A549 (cell line): ENCODE measurements at regions not wholly inside any gene's neighbourhood (a gene's known extent, or its start where the extent isn't known, plus 50 kb on each side); places are given as distances from the start of the nearest gene placed in this dataset.

Experiments
- ATAC-seq, 2 experiments: fragments of 200-7000 bp in 1 of 2; fragments of >200 bp in 1 of 2; cut with Nextera tagmentation in 1 of 2; cut with Tn5 transposase in 1 of 2; 3 replicates each; pipeline versions ENCODE4 v1.8.0 to v1.9.1; 2018 to 2020; ENCODE audit warnings: mild to moderate bottlenecking in 1 of 2, moderate library complexity in 1 of 2
- CTCF ChIA-PET: fragments of 300-600 bp; sonication (Branson Sonifier 250); formaldehyde crosslinking; extraction: SDS; loops from one replicate; lab custom pipeline; 2021; ENCODE audit warnings: antibody characterized with exemption, inconsistent platforms; lab: Yijun Ruan, JAX
- POLR2A ChIA-PET: fragments of 350-600 bp; formaldehyde crosslinking; extraction: SDS; loops from one replicate; lab custom pipeline; 2021; ENCODE audit warnings: antibody characterized with exemption, inconsistent platforms; lab: Yijun Ruan, JAX
- DNase-seq, 2 experiments: peaks; one replicate each; pipeline versions ENCODE4 v3.0.0 to v3.0.0-alpha.2; 2011 to 2016; ENCODE audit warnings: low read depth in 1 of 2, low spot score in 1 of 2
- FAIRE-seq: peaks from 2 replicates; lab custom pipeline; 2011; peaks lifted over from hg19 to GRCh38; lab: Jason Lieb, UNC
- H3K27ac ChIP-seq, 2 experiments: fragments of >200 bp; sonication (Bioruptor Twin); formaldehyde crosslinking; 3 replicates each; pipeline ENCODE4 v1.5.1; 2016 to 2017
- H3K4me1 ChIP-seq: fragments of >200 bp; sonication (Bioruptor Twin); formaldehyde crosslinking; 3 replicates; pipeline ENCODE4 v1.6.1; 2016
- H3K4me2 ChIP-seq: fragments of >200 bp; sonication (Bioruptor Twin); formaldehyde crosslinking; 3 replicates; pipeline ENCODE4 v1.6.1; 2016
- H3K4me3 ChIP-seq: fragments of >200 bp; sonication (Bioruptor Twin); formaldehyde crosslinking; 3 replicates; pipeline ENCODE4 v1.5.1; 2016
- H3K9me3 ChIP-seq: fragments of >200 bp; sonication (Bioruptor Twin); formaldehyde crosslinking; 3 replicates; pipeline ENCODE4 v1.6.1; 2016
- ATOH8 ChIP-seq: fragments of 250-450 bp; sonication (Bioruptor Pico); IDR thresholded peaks from 2 replicates; pipeline ENCODE4 v1.5.0; 2020; ENCODE audit warnings: low read depth, mild to moderate bottlenecking, moderate library complexity
- CHD2 ChIP-seq: fragments of 150-350 bp; IDR thresholded peaks from 2 replicates; pipeline ENCODE4 v1.6.1; 2014; ENCODE audit warnings: low read length; ENCODE audit not compliant: partially characterized antibody
- E2F6 ChIP-seq: IDR thresholded peaks from 2 replicates; pipeline ENCODE4 v1.6.1; 2012; ENCODE audit warnings: low read depth, borderline replicate concordance
- EP300 ChIP-seq, 2 experiments: fragments of >200 bp; sonication (Bioruptor Twin); formaldehyde crosslinking; IDR thresholded peaks; 2 replicates in 1 of 2; 3 replicates in 1 of 2; pipeline ENCODE4 v1.6.1; 2016 to 2017
- FOSB ChIP-seq: fragments of 250-450 bp; sonication (Bioruptor Pico); IDR thresholded peaks from 2 replicates; pipeline ENCODE4 v1.5.0; 2020; ENCODE audit warnings: mild to moderate bottlenecking, moderate library complexity
- GATA3 ChIP-seq: IDR thresholded peaks from 2 replicates; pipeline ENCODE4 v1.6.1; 2012; ENCODE audit warnings: borderline replicate concordance
- HEYL ChIP-seq: fragments of 250-450 bp; sonication (Bioruptor Pico); IDR thresholded peaks from 2 replicates; pipeline ENCODE4 v1.8.0; 2021; ENCODE audit warnings: mild to moderate bottlenecking, moderate library complexity
- HOXA7 ChIP-seq: fragments of 250-450 bp; sonication (Bioruptor Pico); IDR thresholded peaks from 2 replicates; pipeline ENCODE4 v1.5.0; 2020; ENCODE audit warnings: mild to moderate bottlenecking, moderate library complexity
- HOXB13 ChIP-seq: fragments of 250-450 bp; sonication (Bioruptor Pico); IDR thresholded peaks from 2 replicates; pipeline ENCODE4 v1.5.0; 2020; ENCODE audit warnings: low read depth, mild to moderate bottlenecking, moderate library complexity
- JUNB ChIP-seq: fragments of >200 bp; sonication (Bioruptor Twin); formaldehyde crosslinking; IDR thresholded peaks from 2 replicates; pipeline ENCODE4 v1.6.1; 2016
- KDM1A ChIP-seq: fragments of 200-600 bp; sonication (generic); IDR thresholded peaks from 2 replicates; pipeline ENCODE4 v1.6.1; 2016; ENCODE audit warnings: low read depth, mild to moderate bottlenecking
- MYC ChIP-seq: IDR thresholded peaks from 2 replicates; pipeline ENCODE4 v1.6.1; 2012; ENCODE audit warnings: mild to moderate bottlenecking, inconsistent platforms, low read length, improper control_type of control experiment, borderline replicate concordance
- NR3C1 ChIP-seq: fragments of >200 bp; sonication (Bioruptor Twin); formaldehyde crosslinking; IDR thresholded peaks from 3 replicates; pipeline ENCODE4 v1.6.1; 2017
- PBX3 ChIP-seq: IDR thresholded peaks from 2 replicates; pipeline ENCODE4 v1.6.1; 2012
- POLR2A ChIP-seq: IDR thresholded peaks from 2 replicates; pipeline ENCODE4 v1.6.1; 2012; ENCODE audit warnings: mild to moderate bottlenecking, low read length
- POLR2AphosphoS2 ChIP-seq: conservative IDR thresholded peaks from 2 replicates; pipeline ENCODE4 v1.6.1; 2012; ENCODE audit warnings: low read length, improper control_type of control experiment, inconsistent platforms
- RAD21 ChIP-seq, 2 experiments: fragments of >200 bp in 1 of 2; sonication (Bioruptor Twin) in 1 of 2; formaldehyde crosslinking in 1 of 2; IDR thresholded peaks in 1 of 2; conservative IDR thresholded peaks in 1 of 2; 2 replicates in 1 of 2; 3 replicates in 1 of 2; pipeline ENCODE4 v1.6.1; 2012 to 2018; ENCODE audit warnings: inconsistent platforms in 1 of 2
- RARB ChIP-seq: fragments of 250-450 bp; sonication (Bioruptor Pico); IDR thresholded peaks from 2 replicates; pipeline ENCODE4 v1.8.0; 2021; ENCODE audit warnings: mild to moderate bottlenecking, moderate library complexity
- RCOR1 ChIP-seq: fragments of 150-350 bp; IDR thresholded peaks from 2 replicates; pipeline ENCODE4 v1.6.1; 2014; ENCODE audit warnings: antibody characterized with exemption, low read length, low read depth
- SMC3 ChIP-seq: fragments of >200 bp; sonication (Bioruptor Twin); formaldehyde crosslinking; IDR thresholded peaks from 3 replicates; pipeline ENCODE4 v1.6.1; 2018; ENCODE audit warnings: inconsistent platforms
- SREBF2 ChIP-seq: fragments of 450-650 bp; IDR thresholded peaks from 2 replicates; pipeline ENCODE4 v1.6.1; 2014; ENCODE audit warnings: mild to moderate bottlenecking, moderate library complexity
- TFCP2L1 ChIP-seq: fragments of 250-450 bp; sonication (Bioruptor Pico); IDR thresholded peaks from 2 replicates; pipeline ENCODE4 v1.5.0; 2021; ENCODE audit warnings: mild to moderate bottlenecking
- ZC3H11A ChIP-seq: fragments of 450-650 bp; IDR thresholded peaks from 2 replicates; pipeline ENCODE4 v1.6.1; 2014; ENCODE audit warnings: antibody characterized with exemption, mild to moderate bottlenecking
- ZNF302 ChIP-seq: fragments of 250-450 bp; sonication (Bioruptor Pico); IDR thresholded peaks from 2 replicates; pipeline ENCODE4 v1.9.0; 2021; ENCODE audit warnings: inconsistent platforms, mild to moderate bottlenecking, moderate library complexity
- WGBS: methylation state at CpG from one replicate; pipeline ENCODE4 v1.1.6; 2017; ENCODE audit errors: missing lambda C conversion rate; 5-methylcytosine and 5-hydroxymethylcytosine counted together

- WGBS, result 86% methylated on average over 8 of the region's 8 CpGs
- peaks cover 36% of the 10 kb centered on the region for H3K4me1 ChIP-seq
- POLR2A ChIA-PET, result no interaction called here
- H3K4me3 ChIP-seq, result no peak overlapping the region
- 0 out of 3 replicates have a peak overlapping the region, but pooled peaks have one; percentile 6 for H3K4me2 ChIP-seq
- DNase-seq, result no peak
- TF ChIP-seq HEYL, result no peak
- TF ChIP-seq POLR2A, result no peak
- no peak for TF ChIP-seq CHD2
- TF ChIP-seq, all 56 proteins: peak for 0
- CTCF ChIA-PET, result interaction anchor here (0.8 to 1.4 kb wide), 2 partner anchors 64 to 283 kb away, joined by 3 read pairs; no protein-coding TSS in a partner anchor
- Histone ChIP-seq H3K9me3 (no peaks in the 10 kb centered on the region), H3K27ac (peak overlapping the region; percentile 26 to 66; a peak in 4 of 6 replicates)
- FAIRE-seq, result no peak
- peak in 1 of 2 experiments; percentile 50; a peak in 3 of 6 replicates for ATAC-seq
These were observed 134.9 kb upstream of the NRIP1 start for GRCh38 chr21:15199414-15200383.

GRCh38 chr21:15203740-15204139, 138.9 kb upstream of the NRIP1 start:
- TF ChIP-seq EP300 (IDR thresholded peaks at IDR 0.05) (no peak), ZC3H11A (no peak), MYC (no peak), GATA3 (no peak), RCOR1 (no peak), NR3C1 (no peak), JUNB (no peak), RAD21 (conservative IDR thresholded peaks at IDR 0.05 in 1 of 2, IDR thresholded peaks at IDR 0.05 in 1 of 2) (no peak), KDM1A (no peak), CHD2 (no peak), PBX3 (no peak), SMC3 (no peak), FOSB (CRISPR knock-in tag) (no peak), E2F6 (no peak), SREBF2 (no peak), HOXB13 (CRISPR knock-in tag) (no peak), HOXA7 (CRISPR knock-in tag) (no peak)
- FAIRE-seq, result no peak
- no peak overlapping the region for H3K4me3 ChIP-seq
- no peaks in the 10 kb centered on the region for H3K9me3 ChIP-seq
- no peak for DNase-seq
- WGBS, result 64% methylated on average over 3 of the region's 3 CpGs
- peak overlapping the region; percentile 47 to 53; a peak in 4 of 6 replicates for H3K27ac ChIP-seq
- no peak for ATAC-seq
- CTCF ChIA-PET, result no interaction called here
- peaks cover 39% of the 10 kb centered on the region for H3K4me1 ChIP-seq
- POLR2A ChIA-PET, result no interaction called here
- H3K4me2 ChIP-seq, result 0 out of 3 replicates have a peak overlapping the region, but pooled peaks have one; percentile 30

- no peaks in the 10 kb centered on the region for H3K9me3 ChIP-seq
- FAIRE-seq (no peak), DNase-seq (no peak), ATAC-seq (no peak)
- H3K4me2 ChIP-seq, result 0 out of 3 replicates have a peak overlapping the region, but pooled peaks have one; percentile 30
- 73% methylated on average over 13 of the region's 13 CpGs for WGBS
- no peak for TF ChIP-seq TFCP2L1
- no peak for TF ChIP-seq POLR2AphosphoS2
- TF ChIP-seq ZNF302, result no peak
- TF ChIP-seq ATOH8 (CRISPR knock-in tag), result no peak
- TF ChIP-seq PBX3, result no peak
- no peak for TF ChIP-seq GATA3
- TF ChIP-seq HEYL, result no peak
- no peak for TF ChIP-seq RARB (CRISPR knock-in tag)
- no peak for TF ChIP-seq SMC3
- no peak overlapping the region for H3K4me3 ChIP-seq
- ChIA-PET CTCF (no interaction called here), POLR2A (no interaction called here)
- H3K27ac ChIP-seq, result peak overlapping the region; percentile 47 to 53; a peak in 4 of 6 replicates
- H3K4me1 ChIP-seq, result peaks cover 43% of the 10 kb centered on the region
These were observed 139.6 kb upstream of the NRIP1 start for GRCh38 chr21:15204140-15204969.
